Stimulated activated naive CD4-positive, alpha-beta T cell (primary cell): ENCODE measurements at regions not wholly inside any gene's neighbourhood (a gene's known extent, or its start where the extent isn't known, plus 50 kb on each side); places are given as distances from the start of the nearest gene placed in this dataset.
"Not testable (repeated sequence)": the region's sequence is repeated elsewhere in the genome, so short reads cannot be mapped to it uniquely, and the experiment has no call there.

ENCODE experiments used
- DNase-seq, 6 experiments: peaks; one replicate each; lab custom pipeline; 2025; lab: John Stamatoyannopoulos, UW

- no peak for DNase-seq
These were observed 591.9 kb upstream of the NECTIN3 start for GRCh38 chr3:110479731-110480130.

DNA sequence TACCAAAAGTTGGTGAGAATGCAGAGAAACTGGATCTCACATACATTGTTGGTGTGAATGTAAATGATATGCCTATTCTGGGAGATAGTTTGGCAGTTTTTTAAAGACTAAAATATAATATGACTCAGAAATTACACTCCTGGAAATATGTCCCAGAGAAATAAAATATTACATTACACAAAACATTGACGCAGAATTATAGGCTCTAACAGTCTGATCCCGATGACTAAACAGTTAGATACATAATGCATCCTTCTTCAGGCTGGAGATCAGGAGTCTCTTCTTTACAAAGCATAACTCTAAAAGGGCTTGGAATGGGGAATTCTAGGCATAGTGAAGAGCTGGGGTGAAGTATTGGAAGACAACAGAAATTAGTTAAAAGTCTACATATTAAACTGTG, 586.2 kb upstream of the NECTIN3 start:
- DNase-seq = no peak

DNA sequence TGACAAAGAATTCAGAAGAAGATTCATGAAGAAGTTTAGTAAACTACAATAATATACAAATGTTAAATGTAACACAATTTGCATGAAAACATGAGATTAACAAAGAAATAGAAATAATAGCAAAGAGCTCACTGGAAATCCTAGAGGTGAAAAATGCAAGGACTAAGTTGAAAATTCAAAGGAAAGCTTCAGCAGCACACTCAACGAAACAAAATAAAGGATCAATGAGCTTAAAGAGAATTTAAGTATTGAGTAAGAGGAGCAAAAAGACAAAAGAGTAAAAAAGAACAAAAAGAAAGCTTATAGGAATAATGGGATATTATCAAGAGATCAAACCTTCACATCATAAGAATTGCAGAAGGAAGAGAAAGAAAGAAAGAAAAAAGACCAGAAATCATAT, 583.8 kb upstream of the NECTIN3 start:
- DNase-seq = no peak

GRCh38 chr3:110491413-110491812, 580.2 kb upstream of the NECTIN3 start:
- no peak for DNase-seq

GRCh38 chr3:110492876-110493275, 578.7 kb upstream of the NECTIN3 start:
- no peak for DNase-seq

- DNase-seq = no peak
These were observed 578.1 kb upstream of the NECTIN3 start for GRCh38 chr3:110493438-110494092.

DNA sequence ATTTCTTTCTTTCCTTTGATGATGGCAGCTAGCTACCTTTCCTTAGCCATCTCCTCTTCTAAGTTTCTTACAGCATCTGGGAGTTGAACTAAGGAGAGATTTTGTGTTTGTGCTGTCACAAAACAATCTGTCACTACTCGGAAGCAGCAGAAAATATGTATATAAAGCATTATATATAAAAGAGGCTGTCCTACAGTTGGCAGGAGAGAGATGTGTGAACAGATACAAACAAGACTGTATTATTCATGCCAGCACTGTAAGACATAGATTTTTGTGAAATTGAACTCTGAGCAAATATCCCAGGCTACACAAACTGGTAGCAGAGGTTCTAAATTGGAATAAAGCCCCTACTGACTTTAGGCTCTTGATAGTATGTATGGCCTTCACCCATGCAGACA, 577.5 kb upstream of the NECTIN3 start:
- DNase-seq = no peak

GRCh38 chr3:110494728-110495127, 576.9 kb upstream of the NECTIN3 start:
- no peak for DNase-seq

- DNase-seq = no peak
These were observed 576.3 kb upstream of the NECTIN3 start for GRCh38 chr3:110495201-110495927.

GRCh38 chr3:110504401-110504800, 567.2 kb upstream of the NECTIN3 start:
- DNase-seq = no peak

- no peak for DNase-seq
These were observed 566.7 kb upstream of the NECTIN3 start for GRCh38 chr3:110504901-110505300.

- no peak for DNase-seq
These were observed 564.7 kb upstream of the NECTIN3 start for GRCh38 chr3:110506890-110507289.

DNA sequence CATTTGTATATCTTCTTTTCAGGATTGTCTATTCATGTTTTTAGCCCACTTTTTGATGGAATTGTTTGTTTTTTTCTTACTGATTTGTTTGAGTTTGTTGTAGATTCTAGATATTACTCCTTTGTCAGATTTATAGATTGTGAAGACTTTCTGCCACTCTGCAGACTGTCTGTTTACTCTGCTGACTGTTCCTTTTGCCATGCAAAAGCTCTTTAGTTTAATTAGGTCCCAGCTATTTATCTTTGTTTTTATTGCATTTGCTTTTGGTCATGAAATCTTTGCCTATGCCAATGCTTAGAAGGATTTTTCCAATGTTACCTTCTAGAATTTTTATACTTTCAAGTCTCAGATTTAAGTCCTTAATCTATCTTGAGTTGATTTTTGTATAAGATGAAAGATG, 564.0 kb upstream of the NECTIN3 start:
- DNase-seq = not testable (repeated sequence)

- no peak for DNase-seq
These were observed 558.7 kb upstream of the NECTIN3 start for GRCh38 chr3:110512961-110513360.

GRCh38 chr3:110518031-110518430, 553.6 kb upstream of the NECTIN3 start:
- DNase-seq = no peak

DNA sequence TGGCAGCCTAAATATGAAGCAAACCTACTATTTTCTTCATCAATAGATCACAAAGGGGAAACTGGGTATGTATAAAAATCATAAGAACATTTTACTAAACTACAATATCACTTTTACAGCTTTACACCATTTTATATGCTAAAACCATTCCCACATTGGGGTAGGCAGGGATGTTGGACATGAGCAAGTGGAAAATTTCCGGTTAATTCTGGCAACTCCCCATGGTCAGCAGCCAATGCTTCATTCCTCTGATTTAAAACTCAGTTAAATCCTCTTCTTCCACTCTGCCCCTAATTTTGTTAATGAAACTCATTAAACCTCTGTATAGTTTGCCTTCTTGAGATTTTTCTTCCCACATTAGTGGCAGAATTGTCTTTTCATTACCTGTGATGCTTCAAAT, 552.5 kb upstream of the NECTIN3 start:
- no peak for DNase-seq

- no peak for DNase-seq
These were observed 550.6 kb upstream of the NECTIN3 start for GRCh38 chr3:110521019-110521418.

- DNase-seq = not testable (repeated sequence)
These were observed 546.0 kb upstream of the NECTIN3 start for GRCh38 chr3:110525558-110526064.

DNA sequence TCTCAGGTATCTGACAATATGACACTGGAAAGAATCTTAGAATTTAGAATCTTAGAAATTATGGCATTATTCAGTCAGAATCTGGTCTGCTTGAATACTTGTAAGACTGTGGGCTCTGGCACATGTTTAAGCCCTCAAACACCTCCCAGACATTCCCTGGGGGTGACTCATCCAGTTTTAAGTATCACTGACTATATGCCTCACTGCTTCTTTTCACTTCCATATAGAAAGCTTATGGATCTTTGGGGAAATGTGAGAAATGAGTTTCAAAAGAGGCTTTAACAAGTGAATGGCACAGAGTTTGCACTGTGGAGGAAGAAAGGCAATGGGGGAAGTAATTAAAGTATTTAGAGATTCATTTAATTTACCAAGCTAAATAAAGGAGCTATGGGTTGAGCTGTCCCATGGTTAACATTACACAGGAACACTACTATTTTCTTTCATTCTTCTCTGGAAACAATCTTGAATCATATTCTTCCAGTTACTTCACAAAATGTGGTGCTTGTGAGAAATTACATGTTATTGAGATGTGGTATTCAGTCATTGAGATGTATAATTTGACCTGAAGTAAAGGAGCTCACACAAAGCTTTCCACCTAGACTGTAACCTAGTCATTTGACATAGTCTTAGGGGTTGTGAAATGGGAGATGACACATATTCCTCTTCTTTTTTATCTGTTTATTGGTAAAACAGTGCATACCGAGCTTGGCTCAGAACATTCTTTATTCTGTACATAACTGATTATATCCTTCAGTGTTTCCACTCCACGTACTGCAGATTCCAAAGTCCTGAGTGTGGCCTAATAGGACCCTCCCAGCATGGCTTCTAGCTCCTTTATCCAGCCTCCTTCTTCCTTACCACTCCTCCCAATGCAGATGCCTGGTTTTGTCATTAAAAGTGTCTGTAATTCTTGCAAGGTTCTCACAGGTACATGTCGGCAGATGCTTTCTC, 544.6 kb upstream of the NECTIN3 start:
- no peak for DNase-seq

DNA sequence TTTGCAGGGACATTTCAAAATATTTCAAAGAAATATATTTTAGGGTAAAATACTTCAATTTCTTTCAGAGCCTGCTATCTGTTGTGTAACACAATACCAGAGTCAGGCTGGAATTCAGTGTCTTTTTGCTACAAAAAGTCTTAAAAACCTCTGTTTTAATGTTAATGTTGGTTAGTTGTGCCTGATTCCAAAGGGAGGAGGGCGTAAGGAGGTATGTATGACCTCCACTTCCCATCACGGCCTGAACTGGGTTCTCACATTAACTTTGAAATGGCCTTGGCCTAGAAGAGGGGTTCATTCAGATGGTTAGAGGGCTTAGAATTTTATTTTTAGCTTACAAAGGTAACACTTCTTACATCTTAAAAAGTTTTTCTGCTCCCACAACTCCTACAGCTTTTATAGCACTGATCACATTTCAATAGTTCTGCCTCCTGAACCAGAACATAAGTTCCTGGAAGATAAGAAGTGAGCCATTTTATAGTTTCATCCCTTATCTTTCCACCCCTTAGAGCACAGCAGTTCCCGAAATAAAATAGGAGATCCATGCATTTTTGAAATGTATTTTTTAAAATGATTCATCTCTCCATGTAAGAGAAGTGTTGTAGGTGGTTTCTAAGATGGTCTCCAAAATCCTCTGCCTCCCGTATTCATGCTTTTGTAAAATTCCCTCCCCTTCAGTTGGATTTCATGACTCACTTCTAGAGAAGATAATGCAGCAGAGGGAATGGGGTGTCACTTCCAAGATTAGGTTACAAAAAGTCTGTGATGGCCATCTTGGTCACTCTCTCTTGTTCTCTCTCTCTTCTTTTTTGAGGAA, 543.1 kb upstream of the NECTIN3 start:
- DNase-seq = no peak

GRCh38 chr3:110530902-110531301, 540.7 kb upstream of the NECTIN3 start:
- DNase-seq = no peak

- DNase-seq = no peak
These were observed 538.5 kb upstream of the NECTIN3 start for GRCh38 chr3:110533089-110533488.
